GM12878 (cell line): ENCODE measurements at regions not wholly inside any gene's neighbourhood (a gene's known extent, or its start where the extent isn't known, plus 50 kb on each side); places are given as distances from the start of the nearest gene placed in this dataset.
"Not testable (repeated sequence)": the region's sequence is repeated elsewhere in the genome, so short reads cannot be mapped to it uniquely, and the experiment has no call there.

Source experiments
- ATAC-seq: fragments of 200-7000 bp; cut with Tn5 transposase; 3 replicates; pipeline ENCODE4 v1.9.1; 2020; ENCODE audit warnings: mild to moderate bottlenecking, moderate library complexity
- BruUV-seq: library from RNA; stranded (reverse); fragments of 400-500 nt; replicated peaks from 2 replicates; lab custom pipeline; 2021; lab: Mats Ljungman, UMichigan
- CTCF ChIA-PET: fragments of 300-600 bp; sonication (Branson Sonifier 250); formaldehyde crosslinking; extraction: SDS; loops from one replicate; lab custom pipeline; 2021; ENCODE audit warnings: inconsistent platforms; lab: Yijun Ruan, JAX
- POLR2A ChIA-PET: fragments of 350-600 bp; formaldehyde crosslinking; extraction: SDS; loops from one replicate; lab custom pipeline; 2021; ENCODE audit warnings: inconsistent platforms; lab: Charles Lee
- RAD21 ChIA-PET: fragments of 300-600 bp; sonication (Branson Sonifier 250); formaldehyde crosslinking; loops from one replicate; lab custom pipeline; 2023; ENCODE audit warnings: antibody characterized with exemption; ENCODE audit not compliant: unreplicated experiment; lab: Charles Lee
- SMC1A ChIA-PET: fragments of 300-600 bp; sonication (Branson Sonifier 250); formaldehyde crosslinking; loops from one replicate; lab custom pipeline; 2023; ENCODE audit not compliant: unreplicated experiment, uncharacterized antibody; lab: Charles Lee
- DNase-seq: peaks from one replicate; pipeline ENCODE4 v3.0.0-alpha.2; 2011; ENCODE audit warnings: low read depth, low spot score
- FAIRE-seq: peaks from 3 replicates; lab custom pipeline; 2011; peaks lifted over from hg19 to GRCh38; lab: Jason Lieb, UNC
- H2AFZ ChIP-seq: 2 replicates; pipeline ENCODE4 v1.6.0; 2011; ENCODE audit warnings: low read depth, low read length, control low read depth; ENCODE audit not compliant: control insufficient read depth
- H3K27ac ChIP-seq: 2 replicates; pipeline ENCODE4 v1.5.1; 2011; ENCODE audit warnings: control low read depth; ENCODE audit not compliant: control insufficient read depth, insufficient read depth
- H3K27me3 ChIP-seq, 2 experiments: replicated peaks in 1 of 2; 2 replicates each; pipeline versions ENCODE4 v1.6.0 to v1.6.1; 2011; ENCODE audit warnings: low read length in 1 of 2; ENCODE audit not compliant: control insufficient read depth in 2 of 2, insufficient read depth in 2 of 2
- H3K36me3 ChIP-seq, 2 experiments: 2 replicates each; pipeline ENCODE4 v1.5.1; 2011; ENCODE audit warnings: low read length in 1 of 2; ENCODE audit not compliant: control insufficient read depth in 2 of 2, insufficient read depth in 2 of 2
- H3K4me1 ChIP-seq: 2 replicates; pipeline ENCODE4 v1.6.1; 2011; ENCODE audit warnings: mild to moderate bottlenecking, low read length, moderate library complexity, mixed read lengths; ENCODE audit not compliant: control insufficient read depth, insufficient read depth
- H3K4me2 ChIP-seq: 2 replicates; pipeline ENCODE4 v1.6.0; 2011; ENCODE audit warnings: control low read depth; ENCODE audit not compliant: control insufficient read depth, insufficient read depth
- H3K4me3 ChIP-seq: fragments of 200-600 bp; sonication (generic); 2 replicates; pipeline ENCODE4 v1.5.1; 2016
- H3K79me2 ChIP-seq: 2 replicates; pipeline ENCODE4 v1.6.0; 2011; ENCODE audit warnings: low read length; ENCODE audit not compliant: control insufficient read depth, insufficient read depth
- H3K9ac ChIP-seq: 2 replicates; pipeline ENCODE4 v1.8.0; 2011; ENCODE audit warnings: low read length, control low read depth, mixed read lengths; ENCODE audit not compliant: control insufficient read depth, insufficient read depth
- H3K9me3 ChIP-seq: replicated peaks from 3 replicates; pipeline ENCODE4 v1.5.1; 2011; ENCODE audit warnings: mild to moderate bottlenecking, low read length; ENCODE audit not compliant: control insufficient read depth, insufficient read depth
- H4K20me1 ChIP-seq: 2 replicates; pipeline ENCODE4 v1.6.0; 2011; ENCODE audit not compliant: control insufficient read depth, insufficient read depth
- HDAC2 ChIP-seq: fragments of 200-600 bp; sonication (generic); IDR thresholded peaks from 2 replicates; pipeline ENCODE4 v1.6.1; 2017
- IKZF1 ChIP-seq: fragments of 450-650 bp; conservative IDR thresholded peaks from 2 replicates; pipeline ENCODE4 v1.6.1; 2017; ENCODE audit warnings: antibody characterized with exemption, mild to moderate bottlenecking
- KDM1A ChIP-seq: fragments of 200-600 bp; sonication (generic); IDR thresholded peaks from 2 replicates; pipeline ENCODE4 v1.6.1; 2016; ENCODE audit warnings: borderline replicate concordance
- PML ChIP-seq: IDR thresholded peaks from 2 replicates; pipeline ENCODE4 v1.6.1; 2012; ENCODE audit warnings: low read length, inconsistent platforms
- RCOR1 ChIP-seq: conservative IDR thresholded peaks from 2 replicates; pipeline ENCODE4 v1.6.1; 2012; ENCODE audit warnings: low read depth, low read length, improper control_type of control experiment
- RELB ChIP-seq: fragments of 450-650 bp; IDR thresholded peaks from 2 replicates; pipeline ENCODE4 v1.6.1; 2017; ENCODE audit warnings: low read depth, mild to moderate bottlenecking, moderate library complexity
- YY1 ChIP-seq: IDR thresholded peaks from 2 replicates; pipeline ENCODE4 v1.6.1; 2011; ENCODE audit warnings: low read depth, mild to moderate bottlenecking, low read length
- ZNF217 ChIP-seq: fragments of 450-650 bp; IDR thresholded peaks from 2 replicates; pipeline ENCODE4 v1.6.1; 2017; ENCODE audit warnings: antibody characterized with exemption, mild to moderate bottlenecking
- WGBS: methylation state at CpG from one replicate; pipeline ENCODE4 v1.1.6; 2016; ENCODE audit warnings: low lambda C conversion rate; ENCODE audit not compliant: insufficient replicate concordance, insufficient coverage; ENCODE audit errors: missing lambda C conversion rate; 5-methylcytosine and 5-hydroxymethylcytosine counted together
- in situ Hi-C: fragments of 300-500 bp; cut with MboI; formaldehyde crosslinking; loops from 9 replicates; pipeline ENCODE4 v1.14.3; 2018; ENCODE audit warnings: mixed read lengths
- intact Hi-C: fragments of 100-400 bp; cut with micrococcal nuclease; formaldehyde crosslinking; loops from one replicate; pipeline ENCODE4 v1.14.2; 2022; ENCODE audit not compliant: unreplicated experiment
- TF ChIP-seq, protein P1 (sequence below): fragments of 450-650 bp; IDR thresholded peaks from 2 replicates; pipeline ENCODE4 v1.6.1; 2017; ENCODE audit warnings: mild to moderate bottlenecking, moderate library complexity

GRCh38 chr22:49656883-49657274, 170.8 kb downstream of the BRD1 start:
- intact Hi-C loops, H4K20me1 ChIP-seq, H3K36me3 ChIP-seq, H3K9me3 ChIP-seq, H3K27me3 ChIP-seq, DNase-seq, RAD21 ChIA-PET, H3K4me1 ChIP-seq, in situ Hi-C loops, H3K27ac ChIP-seq: not testable (repeated sequence)
- Histone ChIP-seq H2AFZ (peak overlapping the region; percentile 84), H3K4me2 (peak overlapping the region; percentile 75), H3K9ac (peak overlapping the region; percentile 48; the same call in 1 of the 2 replicates), H3K79me2 (peaks cover 28% of the 10 kb centered on the region), H3K4me3 (peak overlapping the region; percentile 77)
- FAIRE-seq (peak; percentile 89), ATAC-seq (peak; percentile 82)
- ChIA-PET SMC1A (interaction anchor here (0.7 kb wide), 1 partner anchor 153 kb away, joined by 3 read pairs; no protein-coding TSS in a partner anchor), POLR2A (interaction anchor here (0.5 kb wide), 1 partner anchor 166 kb away, joined by 3 read pairs; no protein-coding TSS in a partner anchor), CTCF (interaction anchor here (0.7 kb wide), 1 partner anchor 373 kb away, joined by 4 read pairs; no protein-coding TSS in a partner anchor)
- TSS peak; percentile 83 for BruUV-seq
- TF ChIP-seq KDM1A = peak; percentile 100
- TF ChIP-seq IKZF1 = 0 out of 2 replicates have a peak, but pooled peaks have one; percentile 30
- peak; percentile 92 for TF ChIP-seq YY1
- TF ChIP-seq HDAC2 = peak; percentile 98
- 0 out of 2 replicates have a peak, but pooled peaks have one; percentile 24 for TF ChIP-seq PML
- peak; percentile 100 for TF ChIP-seq ZNF217
- TF ChIP-seq RCOR1 = peak; percentile 93
- TF ChIP-seq, protein P1, sequence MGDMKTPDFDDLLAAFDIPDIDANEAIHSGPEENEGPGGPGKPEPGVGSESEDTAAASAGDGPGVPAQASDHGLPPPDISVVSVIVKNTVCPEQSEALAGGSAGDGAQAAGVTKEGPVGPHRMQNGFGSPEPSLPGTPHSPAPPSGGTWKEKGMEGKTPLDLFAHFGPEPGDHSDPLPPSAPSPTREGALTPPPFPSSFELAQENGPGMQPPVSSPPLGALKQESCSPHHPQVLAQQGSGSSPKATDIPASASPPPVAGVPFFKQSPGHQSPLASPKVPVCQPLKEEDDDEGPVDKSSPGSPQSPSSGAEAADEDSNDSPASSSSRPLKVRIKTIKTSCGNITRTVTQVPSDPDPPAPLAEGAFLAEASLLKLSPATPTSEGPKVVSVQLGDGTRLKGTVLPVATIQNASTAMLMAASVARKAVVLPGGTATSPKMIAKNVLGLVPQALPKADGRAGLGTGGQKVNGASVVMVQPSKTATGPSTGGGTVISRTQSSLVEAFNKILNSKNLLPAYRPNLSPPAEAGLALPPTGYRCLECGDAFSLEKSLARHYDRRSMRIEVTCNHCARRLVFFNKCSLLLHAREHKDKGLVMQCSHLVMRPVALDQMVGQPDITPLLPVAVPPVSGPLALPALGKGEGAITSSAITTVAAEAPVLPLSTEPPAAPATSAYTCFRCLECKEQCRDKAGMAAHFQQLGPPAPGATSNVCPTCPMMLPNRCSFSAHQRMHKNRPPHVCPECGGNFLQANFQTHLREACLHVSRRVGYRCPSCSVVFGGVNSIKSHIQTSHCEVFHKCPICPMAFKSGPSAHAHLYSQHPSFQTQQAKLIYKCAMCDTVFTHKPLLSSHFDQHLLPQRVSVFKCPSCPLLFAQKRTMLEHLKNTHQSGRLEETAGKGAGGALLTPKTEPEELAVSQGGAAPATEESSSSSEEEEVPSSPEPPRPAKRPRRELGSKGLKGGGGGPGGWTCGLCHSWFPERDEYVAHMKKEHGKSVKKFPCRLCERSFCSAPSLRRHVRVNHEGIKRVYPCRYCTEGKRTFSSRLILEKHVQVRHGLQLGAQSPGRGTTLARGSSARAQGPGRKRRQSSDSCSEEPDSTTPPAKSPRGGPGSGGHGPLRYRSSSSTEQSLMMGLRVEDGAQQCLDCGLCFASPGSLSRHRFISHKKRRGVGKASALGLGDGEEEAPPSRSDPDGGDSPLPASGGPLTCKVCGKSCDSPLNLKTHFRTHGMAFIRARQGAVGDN = 0 out of 2 replicates have a peak, but pooled peaks have one; percentile 16
- peak; percentile 46; the same call in 1 of the 2 replicates for TF ChIP-seq RELB
- WGBS = 1% methylated on average over 19 of the region's 19 CpGs
